ENCODE measurements at regions not wholly inside any gene's neighbourhood (a gene's known extent, or its start where the extent isn't known, plus 50 kb on each side); places are given as distances from the start of the nearest gene placed in this dataset.

GRCh38 chr1:5053744-5054143, 399.3 kb downstream of the AJAP1 start:
- TF ChIP-seq TAF1 (IDR thresholded peaks at IDR 0.05; ENCODE audit: borderline replicate concordance, insufficient read depth, low read length) (no peak), POLR2AphosphoS5 (IDR thresholded peaks at IDR 0.05; ENCODE audit: low read depth, low read length) (no peak), SIN3A (IDR thresholded peaks at IDR 0.05; ENCODE audit: borderline replicate concordance, insufficient read depth, low read length) (no peak), FOXP2 (optimal IDR thresholded peaks at IDR 0.05; ENCODE audit: borderline replicate concordance, extremely low read depth, extremely low read length, insufficient read depth) (no peak)

Data from PFSK-1 (cell line).